ENCODE measurements at regions not wholly inside any gene's neighbourhood (a gene's known extent, or its start where the extent isn't known, plus 50 kb on each side); places are given as distances from the start of the nearest gene placed in this dataset.

- no peak for DNase-seq
Measured at GRCh38 chr2:180115675-180116074, 108.6 kb upstream of the CWC22 start.

DNA sequence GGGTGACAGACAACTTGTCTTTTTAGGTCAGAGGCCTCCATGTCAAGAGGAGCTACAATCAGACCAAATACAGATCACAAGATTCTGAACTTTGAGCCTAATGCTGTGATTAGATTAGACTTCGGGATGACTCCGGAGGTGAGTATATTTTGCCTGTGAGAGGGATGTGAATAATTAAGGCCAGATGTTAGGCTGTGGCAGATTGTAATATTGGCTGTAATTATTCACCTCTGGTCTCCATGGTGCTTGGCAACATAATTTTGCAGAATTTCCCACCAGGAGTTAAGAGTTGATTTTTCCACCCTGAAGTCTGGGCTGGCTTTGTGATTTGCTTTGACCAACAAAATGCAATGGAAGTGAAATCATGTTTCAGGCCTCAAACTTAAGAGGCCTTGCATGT lies 108.2 kb upstream of the CWC22 start:
- DNase-seq: no peak

- DNase-seq: no peak
Measured at GRCh38 chr2:180111901-180112300, 104.8 kb upstream of the CWC22 start.

- no peak for DNase-seq
Measured at GRCh38 chr2:180110469-180110868, 103.4 kb upstream of the CWC22 start.

DNA sequence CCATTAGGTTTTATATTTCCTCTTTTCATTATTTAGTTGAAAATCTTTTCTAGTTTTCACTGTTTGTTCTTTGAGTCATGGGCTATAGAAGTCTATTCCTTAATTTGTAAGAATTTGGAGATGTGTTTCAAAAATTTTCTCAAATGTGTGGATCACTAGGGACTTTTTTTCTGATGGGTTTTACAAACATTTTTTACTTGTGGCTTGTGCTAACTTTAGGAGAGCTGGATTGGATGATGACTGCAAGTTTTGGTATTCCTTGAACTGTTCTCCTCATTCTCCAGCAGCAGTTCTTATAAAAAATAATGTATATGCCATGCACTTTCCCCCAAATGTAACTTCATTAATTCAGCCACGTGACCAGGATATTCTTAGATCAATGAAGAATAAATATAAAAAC lies 94.7 kb upstream of the CWC22 start:
- DNase-seq: no peak

DNA sequence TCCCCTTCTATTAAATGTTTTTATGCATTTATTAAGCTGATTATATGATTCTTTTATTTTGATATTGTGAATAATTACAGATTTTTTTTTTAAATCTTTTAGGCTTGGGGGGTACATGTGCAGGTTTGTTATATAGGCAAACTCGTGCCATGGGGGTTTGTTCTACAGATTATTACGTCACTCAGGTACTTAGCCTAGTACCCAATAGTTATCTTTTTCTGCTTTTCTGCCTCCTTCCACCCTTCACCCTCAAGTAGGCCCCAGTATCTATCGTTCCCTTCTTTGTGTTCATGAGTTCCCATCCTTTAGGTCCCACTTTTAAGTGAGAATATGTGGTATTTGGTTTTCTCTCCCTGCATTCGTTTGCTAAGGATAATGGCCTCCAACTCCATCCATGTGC lies 92.2 kb upstream of the CWC22 start:
- DNase-seq: no peak

GRCh38 chr2:180085144-180085543 lies 78.0 kb upstream of the CWC22 start:
- DNase-seq: no peak

GRCh38 chr2:180077295-180077906 lies 70.3 kb upstream of the CWC22 start:
- peak; percentile 5 for DNase-seq

DNA sequence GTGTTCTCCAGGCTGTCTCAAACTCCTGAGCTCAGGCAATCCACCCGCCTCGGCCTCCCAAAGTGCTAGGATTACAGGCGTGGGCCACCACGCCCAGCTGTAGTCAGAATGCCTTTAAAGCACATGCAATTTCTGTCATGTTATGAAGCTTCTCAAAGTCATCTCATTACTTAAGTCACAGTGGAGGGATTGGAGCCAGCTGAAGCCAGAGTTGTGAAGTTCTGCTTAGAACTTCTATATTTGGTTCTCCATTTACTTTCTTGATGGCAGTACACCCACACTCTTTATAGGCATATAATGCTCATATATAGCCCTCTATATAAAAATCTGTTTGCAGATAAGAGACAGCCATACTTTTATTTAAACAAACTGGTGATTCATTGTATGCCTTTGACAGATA lies 68.8 kb upstream of the CWC22 start:
- no peak for DNase-seq

DNA sequence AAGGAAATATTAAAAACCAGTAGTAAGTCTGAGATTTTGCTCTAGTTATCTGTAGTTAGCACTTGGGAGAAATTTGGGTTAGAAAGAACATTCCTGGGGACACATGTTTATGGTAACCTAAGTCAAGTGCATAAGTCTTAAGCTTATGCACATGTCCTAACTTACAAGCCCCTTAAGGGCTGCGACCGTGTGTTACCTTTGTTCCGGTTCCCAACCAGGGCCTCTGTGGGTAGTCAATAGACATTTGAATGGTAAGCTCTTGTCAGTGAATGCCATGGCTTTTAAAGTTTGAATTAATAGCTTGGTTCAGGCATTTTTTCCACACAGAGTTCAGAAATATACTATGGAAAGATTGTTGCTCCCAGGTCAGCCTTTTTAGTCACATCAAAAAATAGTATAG lies 64.7 kb upstream of the CWC22 start:
- no peak for DNase-seq

- no peak for DNase-seq
Measured at GRCh38 chr2:180063494-180064092, 56.5 kb upstream of the CWC22 start.

DNA sequence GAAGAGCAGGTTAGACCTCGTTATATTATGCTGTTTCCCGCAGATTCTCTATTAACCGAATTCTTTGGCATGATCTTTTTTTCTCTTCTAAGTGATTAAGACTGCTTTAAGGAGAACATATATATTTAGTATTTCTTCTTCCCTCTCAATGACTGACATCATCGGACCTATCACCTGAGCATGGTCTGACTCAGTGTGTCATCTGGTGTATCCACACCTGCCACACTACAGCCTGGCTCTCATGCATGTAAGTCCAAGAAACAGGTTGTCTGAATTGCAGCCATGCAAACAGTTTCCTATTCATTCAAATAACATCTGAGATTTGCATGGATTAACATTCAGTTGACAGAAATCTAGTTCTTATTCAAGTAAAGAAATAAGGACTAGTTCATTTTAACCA lies 55.1 kb upstream of the CWC22 start:
- DNase-seq: peak; percentile 66

- no peak for DNase-seq
Measured at GRCh38 chr2:180061546-180061945, 54.4 kb upstream of the CWC22 start.

- DNase-seq: no peak
Measured at GRCh38 chr2:180061085-180061484, 54.0 kb upstream of the CWC22 start.

DNA sequence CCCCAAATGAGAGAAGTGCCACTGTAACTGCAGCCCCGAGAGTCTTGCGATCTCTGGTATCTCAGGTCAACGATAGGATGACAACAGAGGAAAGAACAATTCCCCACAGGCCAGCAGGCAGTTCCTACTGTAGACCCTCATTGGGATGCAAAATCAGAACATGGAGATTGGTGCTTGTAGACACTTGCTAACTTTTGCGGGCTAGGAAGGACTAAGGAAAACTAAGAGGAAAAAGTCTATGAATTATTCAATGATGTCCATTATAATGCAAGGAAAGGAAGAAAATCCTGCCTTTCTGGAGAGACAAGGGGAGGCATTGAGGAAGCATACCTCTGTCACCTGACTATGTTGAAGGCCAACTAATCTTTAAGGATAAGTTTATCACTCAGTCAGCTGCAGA lies 51.9 kb upstream of the CWC22 start:
- no peak for DNase-seq

- DNase-seq: no peak
Measured at GRCh38 chr2:180057706-180058412, 50.8 kb upstream of the CWC22 start.

All from NCI-H526 treated with DMSO at 0.1 percent for 48 hours (cell line).